ENCODE measurements at regions not wholly inside any gene's neighbourhood (a gene's known extent, or its start where the extent isn't known, plus 50 kb on each side); places are given as distances from the start of the nearest gene placed in this dataset.

DNA sequence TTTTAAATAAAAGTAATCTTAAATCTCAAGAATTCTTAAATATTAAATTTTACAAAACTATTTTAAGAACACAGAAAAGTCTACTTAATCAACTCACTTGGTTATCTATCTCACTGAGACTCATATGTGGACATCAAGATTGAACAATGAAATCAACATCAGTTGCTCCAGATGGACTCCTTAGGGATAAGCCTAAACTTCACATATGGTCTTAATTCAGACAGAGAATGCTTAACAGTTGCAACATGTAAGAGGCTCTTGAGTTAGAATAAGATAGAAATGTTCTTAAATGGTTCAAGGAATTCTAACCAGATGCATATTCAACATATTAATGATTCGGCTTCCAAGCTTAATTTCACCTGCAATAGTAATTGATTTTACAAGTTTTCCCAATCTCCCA is 1730.9 kb downstream of the PCDH9 start:
- no peak for TF ChIP-seq RAD21 (IDR thresholded peaks at IDR 0.05)
- no peak for TF ChIP-seq GABPA (IDR thresholded peaks at IDR 0.05 in 1 of 2, conservative IDR thresholded peaks at IDR 0.05 in 1 of 2)

Measured in liver (tissue), 2 donors.